Fibroblast of mammary gland (primary cell): ENCODE measurements at regions not wholly inside any gene's neighbourhood (a gene's known extent, or its start where the extent isn't known, plus 50 kb on each side); places are given as distances from the start of the nearest gene placed in this dataset.

ENCODE experiments used
- DNase-seq: peaks from one replicate; pipeline ENCODE4 v3.0.0-alpha.2; 2010; ENCODE audit warnings: low read depth
- H3K4me3 ChIP-seq: 2 replicates; pipeline ENCODE4 v1.5.1; 2011; ENCODE audit warnings: low read depth, mild to moderate bottlenecking, low read length, moderate library complexity; ENCODE audit not compliant: control insufficient read depth
- TF ChIP-seq, protein P1 (sequence below): conservative IDR thresholded peaks from 2 replicates; pipeline ENCODE4 v1.5.1; 2011; ENCODE audit warnings: low read depth, low read length, inconsistent platforms; ENCODE audit not compliant: control insufficient read depth, insufficient read depth

DNA sequence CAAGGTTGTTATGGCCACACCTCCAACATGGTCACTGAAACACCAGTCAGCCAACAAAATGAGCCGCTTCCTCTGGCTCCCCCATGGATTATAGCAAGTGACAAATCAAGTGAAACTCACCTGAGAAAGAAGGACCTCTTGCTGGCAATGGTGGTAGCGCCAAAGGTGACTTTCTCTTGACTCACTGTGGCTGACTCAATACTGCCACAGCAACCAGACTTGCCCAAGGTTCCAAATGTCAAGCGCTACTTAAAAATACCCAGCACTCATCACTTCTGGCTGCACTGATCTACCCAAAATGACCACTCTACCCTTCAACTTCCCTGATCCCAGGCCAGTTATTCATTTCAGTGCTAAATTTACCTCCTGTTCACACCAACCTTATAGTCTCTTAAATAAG is 495.5 kb downstream of the FOXO1 start:
- no peak overlapping the region for H3K4me3 ChIP-seq
- TF ChIP-seq, protein P1, sequence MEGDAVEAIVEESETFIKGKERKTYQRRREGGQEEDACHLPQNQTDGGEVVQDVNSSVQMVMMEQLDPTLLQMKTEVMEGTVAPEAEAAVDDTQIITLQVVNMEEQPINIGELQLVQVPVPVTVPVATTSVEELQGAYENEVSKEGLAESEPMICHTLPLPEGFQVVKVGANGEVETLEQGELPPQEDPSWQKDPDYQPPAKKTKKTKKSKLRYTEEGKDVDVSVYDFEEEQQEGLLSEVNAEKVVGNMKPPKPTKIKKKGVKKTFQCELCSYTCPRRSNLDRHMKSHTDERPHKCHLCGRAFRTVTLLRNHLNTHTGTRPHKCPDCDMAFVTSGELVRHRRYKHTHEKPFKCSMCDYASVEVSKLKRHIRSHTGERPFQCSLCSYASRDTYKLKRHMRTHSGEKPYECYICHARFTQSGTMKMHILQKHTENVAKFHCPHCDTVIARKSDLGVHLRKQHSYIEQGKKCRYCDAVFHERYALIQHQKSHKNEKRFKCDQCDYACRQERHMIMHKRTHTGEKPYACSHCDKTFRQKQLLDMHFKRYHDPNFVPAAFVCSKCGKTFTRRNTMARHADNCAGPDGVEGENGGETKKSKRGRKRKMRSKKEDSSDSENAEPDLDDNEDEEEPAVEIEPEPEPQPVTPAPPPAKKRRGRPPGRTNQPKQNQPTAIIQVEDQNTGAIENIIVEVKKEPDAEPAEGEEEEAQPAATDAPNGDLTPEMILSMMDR: no peak
- no peak for DNase-seq

DNA sequence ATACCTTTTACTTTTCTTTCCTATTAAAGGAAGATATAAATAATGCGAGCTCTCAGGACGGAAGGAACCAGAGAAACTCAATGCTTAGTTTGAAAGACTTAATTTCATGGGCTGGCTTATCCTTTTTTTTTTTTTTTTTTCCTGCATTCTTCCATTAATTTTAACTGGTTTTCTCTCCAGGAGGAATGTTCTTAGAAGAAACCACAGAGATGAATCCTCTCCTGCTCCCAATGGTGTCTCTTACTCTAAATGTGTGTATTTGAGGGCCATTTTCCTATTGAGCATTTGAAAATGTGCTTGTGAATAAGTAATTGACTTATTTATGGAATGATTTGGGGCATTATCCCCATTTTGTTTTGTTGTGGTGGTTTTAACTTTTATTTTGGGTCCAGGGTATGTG is 494.9 kb downstream of the FOXO1 start:
- no peak for DNase-seq
- TF ChIP-seq, protein P1: no peak
- no peak overlapping the region for H3K4me3 ChIP-seq

DNA sequence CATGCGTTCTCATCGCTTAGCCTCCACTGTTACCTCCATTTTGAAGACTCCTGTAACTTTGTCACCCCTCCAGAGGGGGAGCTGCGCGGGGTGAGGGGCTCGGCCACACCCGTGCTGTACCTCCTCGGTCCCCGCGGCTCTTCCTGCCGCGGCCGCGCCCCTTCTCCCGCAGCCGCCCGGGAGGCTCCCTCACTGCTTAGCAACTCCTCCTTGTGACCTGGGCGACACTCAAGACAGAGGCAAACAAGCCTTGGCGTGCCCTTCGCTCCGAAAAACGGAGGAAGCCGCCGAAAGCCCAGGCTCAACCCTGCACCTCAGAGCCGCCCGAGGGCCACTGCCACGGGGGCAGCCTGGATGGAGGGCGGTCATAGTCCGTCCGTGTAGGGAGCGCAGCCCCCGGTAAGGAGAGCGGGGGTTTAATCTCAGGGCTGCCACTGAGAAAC is 494.3 kb downstream of the FOXO1 start:
- H3K4me3 ChIP-seq: no peak overlapping the region
- TF ChIP-seq, protein P1: no peak
- DNase-seq: no peak

DNA sequence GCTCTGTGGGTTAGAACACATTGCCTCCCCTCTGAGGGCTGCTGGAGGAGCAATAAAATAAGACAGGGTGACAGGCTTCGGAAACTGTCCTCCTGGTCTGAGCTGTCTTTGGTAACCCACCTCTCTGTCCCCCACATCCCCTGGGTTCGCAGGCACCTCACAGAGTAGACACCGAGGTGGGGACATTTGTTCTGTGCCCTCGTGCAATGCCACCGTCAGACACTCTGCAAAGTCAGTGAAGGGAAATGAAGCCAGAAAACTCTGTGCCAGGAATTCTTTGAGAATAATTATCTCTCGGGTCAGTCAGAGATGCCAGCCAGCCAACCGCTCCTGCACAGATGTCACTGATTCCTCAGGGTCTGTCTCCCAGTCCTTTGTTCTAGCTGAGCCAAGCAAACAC is 493.6 kb downstream of the FOXO1 start:
- DNase-seq: no peak
- TF ChIP-seq, protein P1: no peak
- H3K4me3 ChIP-seq: no peak overlapping the region

DNA sequence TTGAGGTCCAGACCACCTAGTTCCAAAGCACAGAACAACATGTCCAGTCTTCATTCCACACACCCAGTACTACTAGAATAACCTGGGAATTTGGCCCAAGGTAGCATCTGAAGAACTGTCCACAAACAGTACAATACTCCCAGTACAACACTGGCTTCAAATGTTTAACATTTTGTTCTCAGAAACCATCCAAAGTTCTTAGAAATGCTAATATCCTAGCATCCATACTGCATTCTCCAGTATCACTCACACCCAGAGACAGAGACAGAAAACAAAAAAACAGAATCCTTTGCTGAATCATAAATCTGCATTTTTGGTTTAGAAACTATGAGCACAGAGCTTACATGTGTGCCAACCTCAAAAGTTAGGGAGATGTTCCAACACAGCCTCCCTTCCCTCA is 490.8 kb downstream of the FOXO1 start:
- TF ChIP-seq, protein P1: no peak
- H3K4me3 ChIP-seq: no peak overlapping the region
- DNase-seq: peak; percentile 40

DNA sequence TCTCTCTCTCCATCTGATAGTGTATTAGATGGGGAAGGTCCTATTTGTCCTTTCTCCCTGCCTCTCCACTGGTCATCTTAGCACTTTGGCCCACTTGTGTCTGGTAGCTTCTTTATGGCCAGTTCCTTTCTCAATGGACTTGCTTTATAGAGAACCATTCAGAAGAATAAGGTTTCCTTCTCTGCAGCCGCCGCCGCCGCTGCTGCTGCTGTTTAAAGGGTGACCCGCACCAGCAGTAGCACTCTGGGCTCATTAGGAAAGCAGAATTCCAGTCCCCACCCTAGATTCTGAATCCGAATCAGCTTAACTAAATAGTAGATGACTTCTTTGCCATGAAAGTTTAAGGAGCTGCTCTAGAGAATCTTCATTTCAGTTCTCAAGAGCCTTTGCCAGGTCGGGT is 490.2 kb downstream of the FOXO1 start:
- no peak overlapping the region for H3K4me3 ChIP-seq
- DNase-seq: no peak
- TF ChIP-seq, protein P1: no peak

DNA sequence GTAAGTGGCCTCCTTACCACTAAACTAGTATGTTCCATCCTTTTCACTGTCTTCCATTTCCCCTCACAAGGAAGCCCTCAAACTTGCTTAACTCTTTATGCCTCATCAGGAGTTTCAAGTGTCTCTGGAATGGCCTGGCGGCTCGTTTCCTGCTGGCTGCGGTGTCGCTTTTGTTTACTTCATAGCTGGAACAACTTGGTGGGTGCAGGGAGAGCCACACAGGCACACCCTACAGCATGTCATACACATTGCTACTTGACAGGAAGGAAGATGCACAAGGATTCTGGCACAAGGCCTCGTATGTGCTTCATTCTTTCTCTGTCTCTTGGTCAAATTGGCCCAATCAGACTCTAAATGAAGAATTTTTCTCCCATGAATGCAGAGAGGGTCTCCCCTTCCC is 488.3 kb downstream of the FOXO1 start:
- H3K4me3 ChIP-seq: no peak overlapping the region
- TF ChIP-seq, protein P1: no peak
- DNase-seq: no peak
